ENCODE measurements at regions not wholly inside any gene's neighbourhood (a gene's known extent, or its start where the extent isn't known, plus 50 kb on each side); places are given as distances from the start of the nearest gene placed in this dataset.

- H3K4me1 ChIP-seq (ENCODE audit: insufficient read depth, low read length, poor library complexity, severe bottlenecking), result no peaks in the 10 kb centered on the region
- no peak overlapping the region for H2AFZ ChIP-seq (ENCODE audit: low read length)
- no TSS peak for BruUV-seq (replicated peaks)
- no peaks in the 10 kb centered on the region for H3K9me2 ChIP-seq (ENCODE audit: insufficient read depth, low read length)
- no peaks in the 10 kb centered on the region for H3K79me2 ChIP-seq (ENCODE audit: insufficient read depth, low read depth, low read length)
- H3K27ac ChIP-seq (ENCODE audit: low read depth, low read length, poor library complexity, severe bottlenecking), result no peak overlapping the region
- H3K4me3 ChIP-seq (ENCODE audit: low read depth, low read length, poor library complexity, severe bottlenecking), result no peak overlapping the region
- H3K9me3 ChIP-seq (ENCODE audit: low read length), result no peaks in the 10 kb centered on the region
- ChIA-PET POLR2A (no interaction called here), CTCF (ENCODE audit: unreplicated experiment) (no interaction called here)
- intact Hi-C loops (cut with micrococcal nuclease; ENCODE audit: unreplicated experiment), result no loop called here
- TF ChIP-seq, protein P1, sequence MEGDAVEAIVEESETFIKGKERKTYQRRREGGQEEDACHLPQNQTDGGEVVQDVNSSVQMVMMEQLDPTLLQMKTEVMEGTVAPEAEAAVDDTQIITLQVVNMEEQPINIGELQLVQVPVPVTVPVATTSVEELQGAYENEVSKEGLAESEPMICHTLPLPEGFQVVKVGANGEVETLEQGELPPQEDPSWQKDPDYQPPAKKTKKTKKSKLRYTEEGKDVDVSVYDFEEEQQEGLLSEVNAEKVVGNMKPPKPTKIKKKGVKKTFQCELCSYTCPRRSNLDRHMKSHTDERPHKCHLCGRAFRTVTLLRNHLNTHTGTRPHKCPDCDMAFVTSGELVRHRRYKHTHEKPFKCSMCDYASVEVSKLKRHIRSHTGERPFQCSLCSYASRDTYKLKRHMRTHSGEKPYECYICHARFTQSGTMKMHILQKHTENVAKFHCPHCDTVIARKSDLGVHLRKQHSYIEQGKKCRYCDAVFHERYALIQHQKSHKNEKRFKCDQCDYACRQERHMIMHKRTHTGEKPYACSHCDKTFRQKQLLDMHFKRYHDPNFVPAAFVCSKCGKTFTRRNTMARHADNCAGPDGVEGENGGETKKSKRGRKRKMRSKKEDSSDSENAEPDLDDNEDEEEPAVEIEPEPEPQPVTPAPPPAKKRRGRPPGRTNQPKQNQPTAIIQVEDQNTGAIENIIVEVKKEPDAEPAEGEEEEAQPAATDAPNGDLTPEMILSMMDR (conservative IDR thresholded peaks at IDR 0.05; ENCODE audit: low read length), result no peak
- TF ChIP-seq EZH2phosphoT487 (IDR thresholded peaks at IDR 0.05; ENCODE audit: borderline replicate concordance, low read depth, low read length), result no peak
- H3K36me3 ChIP-seq (ENCODE audit: insufficient read depth, low read length), result no peaks in the 10 kb centered on the region
- no peaks in the 10 kb centered on the region for H4K20me1 ChIP-seq (ENCODE audit: insufficient read depth, low read length)
- DNase-seq (ENCODE audit: low spot score), result no peak
- no peak overlapping the region for H3K4me2 ChIP-seq (ENCODE audit: low read length)
These were observed 475.2 kb upstream of the IL12A start for GRCh38 chr3:159513444-159513843.

DNA sequence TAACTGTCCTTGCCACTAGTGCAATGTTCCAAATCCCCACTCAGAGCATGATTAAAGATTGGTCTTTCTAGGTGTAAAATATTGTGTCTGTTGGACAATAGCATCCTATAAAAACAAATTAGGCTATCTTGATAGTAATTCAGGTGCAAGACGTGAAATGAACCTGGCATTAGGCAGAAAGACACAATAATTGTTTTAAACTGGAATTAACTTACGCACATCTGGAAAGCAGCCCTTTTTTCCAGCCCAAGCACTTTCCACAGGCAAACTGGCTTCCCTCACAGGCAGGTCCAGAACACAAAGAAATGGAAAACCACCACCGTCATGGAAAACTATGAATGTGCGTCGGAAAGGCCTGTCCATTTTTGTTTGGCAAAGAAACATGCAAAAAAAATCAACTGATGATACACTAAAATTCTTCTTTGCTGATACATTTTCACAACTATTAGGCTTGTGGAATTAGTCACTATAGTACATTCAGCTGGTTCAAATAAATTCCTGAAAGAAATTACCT is 474.7 kb upstream of the IL12A start:
- Histone ChIP-seq H3K9me2 (ENCODE audit: insufficient read depth, low read length) (no peaks in the 10 kb centered on the region), H3K79me2 (ENCODE audit: insufficient read depth, low read depth, low read length) (no peaks in the 10 kb centered on the region), H3K4me3 (ENCODE audit: low read depth, low read length, poor library complexity, severe bottlenecking) (no peak overlapping the region), H3K9me3 (ENCODE audit: low read length) (no peaks in the 10 kb centered on the region), H3K4me2 (ENCODE audit: low read length) (no peak overlapping the region), H3K27ac (ENCODE audit: low read depth, low read length, poor library complexity, severe bottlenecking) (no peak overlapping the region), H2AFZ (ENCODE audit: low read length) (no peak overlapping the region), H4K20me1 (ENCODE audit: insufficient read depth, low read length) (no peaks in the 10 kb centered on the region), H3K36me3 (ENCODE audit: insufficient read depth, low read length) (no peaks in the 10 kb centered on the region), H3K4me1 (ENCODE audit: insufficient read depth, low read length, poor library complexity, severe bottlenecking) (no peaks in the 10 kb centered on the region)
- TF ChIP-seq, protein P1 (conservative IDR thresholded peaks at IDR 0.05; ENCODE audit: low read length), result no peak
- no peak for TF ChIP-seq EZH2phosphoT487 (IDR thresholded peaks at IDR 0.05; ENCODE audit: borderline replicate concordance, low read depth, low read length)
- intact Hi-C loops (cut with micrococcal nuclease; ENCODE audit: unreplicated experiment), result no loop called here
- POLR2A ChIA-PET, result no interaction called here
- CTCF ChIA-PET (ENCODE audit: unreplicated experiment), result no interaction called here
- no peak for DNase-seq (ENCODE audit: low spot score)
- no TSS peak for BruUV-seq (replicated peaks)

DNA sequence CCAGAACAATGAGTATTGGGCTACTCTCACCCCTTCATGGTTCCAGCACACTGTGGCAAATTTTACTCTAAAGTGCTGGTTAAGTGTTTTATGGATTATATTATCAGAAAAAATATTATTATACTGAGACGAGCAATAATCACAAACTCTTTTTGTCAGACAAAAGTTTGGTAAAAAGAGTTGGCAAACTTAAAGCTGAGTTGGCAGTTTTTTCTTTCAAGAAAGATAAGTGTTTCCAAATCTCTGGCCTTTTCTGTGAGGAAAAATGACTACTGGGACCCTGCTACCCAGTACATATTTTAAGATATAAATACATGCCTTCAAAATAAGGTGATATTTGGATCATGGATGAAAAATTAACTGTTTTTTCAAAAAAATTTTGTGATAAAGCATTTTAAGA is 471.5 kb upstream of the IL12A start:
- Histone ChIP-seq H3K27ac (ENCODE audit: low read depth, low read length, poor library complexity, severe bottlenecking) (no peak overlapping the region), H2AFZ (ENCODE audit: low read length) (no peak overlapping the region), H3K9me2 (ENCODE audit: insufficient read depth, low read length) (no peaks in the 10 kb centered on the region), H3K79me2 (ENCODE audit: insufficient read depth, low read depth, low read length) (no peaks in the 10 kb centered on the region), H3K9me3 (ENCODE audit: low read length) (no peaks in the 10 kb centered on the region), H3K36me3 (ENCODE audit: insufficient read depth, low read length) (no peaks in the 10 kb centered on the region), H4K20me1 (ENCODE audit: insufficient read depth, low read length) (no peaks in the 10 kb centered on the region), H3K4me1 (ENCODE audit: insufficient read depth, low read length, poor library complexity, severe bottlenecking) (no peaks in the 10 kb centered on the region), H3K4me2 (ENCODE audit: low read length) (no peak overlapping the region), H3K4me3 (ENCODE audit: low read depth, low read length, poor library complexity, severe bottlenecking) (no peak overlapping the region)
- TF ChIP-seq EZH2phosphoT487 (IDR thresholded peaks at IDR 0.05; ENCODE audit: borderline replicate concordance, low read depth, low read length), result no peak
- TF ChIP-seq, protein P1 (conservative IDR thresholded peaks at IDR 0.05; ENCODE audit: low read length), result no peak
- intact Hi-C loops (cut with micrococcal nuclease; ENCODE audit: unreplicated experiment), result no loop called here
- POLR2A ChIA-PET, result no interaction called here
- no TSS peak for BruUV-seq (replicated peaks)
- CTCF ChIA-PET (ENCODE audit: unreplicated experiment), result no interaction called here
- DNase-seq (ENCODE audit: low spot score), result no peak

Data from OCI-LY7 (cell line).